HG03135 (cell line): ENCODE measurements at regions not wholly inside any gene's neighbourhood (a gene's known extent, or its start where the extent isn't known, plus 50 kb on each side); places are given as distances from the start of the nearest gene placed in this dataset.
"Not testable (repeated sequence)": the region's sequence is repeated elsewhere in the genome, so short reads cannot be mapped to it uniquely, and the experiment has no call there.

Source experiments
- ATAC-seq: cut with Tn5 transposase; IDR thresholded peaks from one replicate; pipeline ENCODE4 v1.9.1; 2021; ENCODE audit warnings: mild to moderate bottlenecking, moderate library complexity; ENCODE audit not compliant: unreplicated experiment

DNA sequence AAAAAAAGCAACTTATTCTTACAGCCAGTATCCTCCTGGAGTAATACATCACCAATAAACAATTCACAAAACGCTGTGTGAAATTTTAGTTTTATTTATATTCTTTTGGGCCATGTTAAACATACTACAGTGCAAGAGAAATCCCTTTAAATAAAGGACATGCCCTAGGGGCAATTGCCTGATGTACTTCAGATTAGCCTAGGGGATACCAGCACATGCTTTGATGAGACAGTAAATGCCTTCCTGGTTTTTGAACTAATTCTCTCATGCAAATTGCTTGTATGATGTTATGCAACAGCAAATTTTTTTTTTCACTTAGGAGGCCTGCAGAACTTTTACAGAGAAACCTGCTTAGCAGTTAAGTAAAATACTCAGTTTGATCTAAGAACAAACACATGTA lies 711.9 kb upstream of the FRG1 start:
- no peak for ATAC-seq

DNA sequence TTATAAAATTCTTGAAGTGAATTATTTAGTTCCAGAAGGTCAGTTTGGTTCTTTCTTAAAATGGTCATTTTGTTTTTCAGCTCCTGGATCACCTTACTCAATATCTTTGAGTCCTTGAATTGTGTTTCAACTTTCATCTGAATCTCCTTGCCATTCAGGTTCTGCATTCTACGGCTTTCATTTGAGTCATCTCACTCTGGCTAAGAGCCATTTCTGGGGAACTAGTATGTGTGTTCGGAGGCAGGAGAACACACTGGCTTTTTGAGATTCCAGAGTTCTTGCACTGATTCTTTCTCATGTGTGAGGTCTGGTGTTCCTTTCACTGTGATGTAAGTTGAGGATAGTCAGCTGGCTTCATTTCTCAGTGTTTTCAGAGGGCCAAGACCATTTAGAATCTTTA lies 708.4 kb upstream of the FRG1 start:
- ATAC-seq = no peak

DNA sequence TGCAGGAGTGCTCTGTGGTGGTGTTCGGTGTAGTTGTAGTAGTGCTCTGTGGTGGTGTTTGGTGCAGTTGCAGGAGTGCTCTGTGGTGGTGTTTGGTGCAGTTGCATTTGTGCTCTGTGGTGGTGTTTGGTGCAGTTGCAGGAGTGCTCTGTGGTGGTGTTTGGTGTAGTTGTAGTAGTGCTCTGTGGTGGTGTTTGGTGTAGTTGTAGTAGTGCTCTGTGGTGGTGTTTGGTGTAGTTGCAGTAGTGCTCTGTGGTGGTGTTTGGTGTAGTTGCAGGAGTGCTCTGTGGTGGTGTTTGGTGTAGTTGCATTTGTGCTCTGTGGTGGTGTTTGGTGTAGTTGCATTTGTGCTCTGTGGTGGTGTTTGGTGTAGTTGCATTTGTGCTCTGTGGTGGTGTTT lies 706.9 kb upstream of the FRG1 start:
- not testable (repeated sequence) for ATAC-seq

GRCh38 chr4:189234948-189235347 lies 705.7 kb upstream of the FRG1 start:
- not testable (repeated sequence) for ATAC-seq

GRCh38 chr4:189235599-189235998 lies 705.1 kb upstream of the FRG1 start:
- no peak for ATAC-seq

- ATAC-seq = not testable (repeated sequence)
These were observed 704.4 kb upstream of the FRG1 start for GRCh38 chr4:189236321-189236720.

DNA sequence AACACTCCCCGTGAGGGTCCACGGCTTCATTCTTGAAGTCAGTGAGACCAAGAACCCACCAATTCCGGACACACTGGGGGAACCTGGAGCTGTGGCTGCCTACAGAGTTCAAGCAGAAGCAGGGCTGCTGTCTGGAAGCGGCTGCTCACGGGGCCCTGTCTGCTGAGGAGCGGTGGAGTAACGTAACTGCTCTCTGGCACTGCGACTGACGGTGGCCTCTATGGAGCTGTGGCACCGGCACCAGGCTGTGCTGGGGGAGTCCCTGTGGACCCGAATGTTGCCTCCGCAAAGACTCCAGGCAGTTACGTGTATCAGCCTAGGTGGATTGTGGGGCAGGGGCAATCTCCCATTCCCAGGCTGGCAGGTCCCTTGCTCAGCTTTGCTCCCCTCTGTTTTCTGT lies 703.3 kb upstream of the FRG1 start:
- ATAC-seq = no peak

DNA sequence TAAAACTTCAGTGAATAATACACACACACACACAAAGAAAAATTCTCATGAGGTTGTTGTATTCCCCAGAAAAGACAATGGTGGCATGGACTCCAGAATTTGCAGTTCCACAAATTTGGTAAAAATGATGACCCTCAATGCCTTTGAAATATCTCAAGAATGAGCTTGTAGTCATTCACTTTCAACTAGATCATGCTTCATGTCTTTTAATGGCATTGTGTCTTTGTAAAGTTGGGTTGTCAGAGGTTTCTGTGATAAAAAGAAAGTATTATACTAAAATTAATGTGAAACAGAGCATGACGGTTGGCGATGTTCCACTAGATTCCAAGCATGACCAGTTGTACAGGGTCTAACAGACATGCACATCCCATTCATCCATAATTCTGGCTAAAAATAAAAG lies 685.0 kb upstream of the FRG1 start:
- no peak for ATAC-seq

DNA sequence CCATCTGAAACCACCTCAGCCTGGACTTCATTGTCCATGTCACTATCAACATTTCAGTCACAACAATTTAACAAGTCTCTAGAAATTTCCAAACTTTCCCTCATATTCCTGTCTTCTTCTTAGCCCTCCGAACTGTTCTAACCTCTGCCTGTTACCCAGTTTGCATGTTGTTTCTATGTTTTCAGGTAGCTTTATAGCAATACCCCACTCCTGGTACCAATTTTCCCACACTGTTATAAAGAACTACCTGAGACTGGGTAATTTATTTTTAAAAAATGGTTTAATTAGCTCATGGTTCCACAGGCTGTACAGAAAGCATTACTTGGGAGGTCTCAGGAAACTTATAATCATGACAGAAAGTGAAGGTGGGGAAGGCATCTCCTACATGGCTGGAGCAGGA lies 679.2 kb upstream of the FRG1 start:
- no peak for ATAC-seq

- no peak for ATAC-seq
These were observed 675.2 kb upstream of the FRG1 start for GRCh38 chr4:189265515-189265914.

- no peak for ATAC-seq
These were observed 673.2 kb upstream of the FRG1 start for GRCh38 chr4:189267312-189267965.

- ATAC-seq = no peak
These were observed 662.0 kb upstream of the FRG1 start for GRCh38 chr4:189278597-189279165.

- ATAC-seq = no peak
These were observed 661.5 kb upstream of the FRG1 start for GRCh38 chr4:189279188-189279587.

- ATAC-seq = no peak
These were observed 655.3 kb upstream of the FRG1 start for GRCh38 chr4:189285377-189285776.

DNA sequence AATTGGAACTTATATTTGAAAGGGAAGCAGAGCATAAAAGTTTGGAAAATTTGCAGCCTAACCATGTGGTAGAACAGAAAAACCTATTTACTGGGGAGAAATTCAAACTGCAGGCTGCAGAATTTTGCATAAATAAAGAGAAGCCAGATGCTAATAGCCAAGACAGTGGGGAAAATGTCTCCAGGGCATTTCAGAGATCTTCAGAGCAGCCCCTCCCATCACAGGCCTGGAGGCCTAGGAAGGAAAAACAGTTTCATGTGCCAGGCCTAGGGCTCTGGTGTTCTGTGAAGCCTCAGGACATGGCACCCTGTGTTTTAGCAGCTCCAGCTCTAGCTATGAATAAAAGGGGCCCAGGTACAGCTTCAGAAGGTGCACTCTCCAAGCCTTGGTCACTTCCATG lies 648.7 kb upstream of the FRG1 start:
- ATAC-seq = no peak

DNA sequence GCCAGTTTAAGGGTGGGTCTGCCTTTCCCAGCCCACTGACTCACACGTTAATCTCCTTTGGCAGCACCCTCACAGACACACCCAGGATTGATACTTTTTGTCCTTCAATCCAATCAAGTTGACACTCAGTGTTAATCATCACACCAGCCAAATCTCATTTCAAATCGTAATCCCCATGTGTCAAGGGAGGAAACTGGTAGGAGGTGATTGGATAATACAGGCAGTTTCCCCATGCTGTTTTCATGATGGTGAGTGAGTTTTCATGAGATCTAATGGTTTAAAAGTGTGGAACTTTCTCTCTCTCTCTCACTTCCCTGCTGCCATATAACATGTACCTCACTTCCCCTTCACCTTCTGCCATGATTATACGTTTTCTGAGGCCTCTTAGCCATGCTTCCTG lies 647.2 kb upstream of the FRG1 start:
- ATAC-seq = no peak

DNA sequence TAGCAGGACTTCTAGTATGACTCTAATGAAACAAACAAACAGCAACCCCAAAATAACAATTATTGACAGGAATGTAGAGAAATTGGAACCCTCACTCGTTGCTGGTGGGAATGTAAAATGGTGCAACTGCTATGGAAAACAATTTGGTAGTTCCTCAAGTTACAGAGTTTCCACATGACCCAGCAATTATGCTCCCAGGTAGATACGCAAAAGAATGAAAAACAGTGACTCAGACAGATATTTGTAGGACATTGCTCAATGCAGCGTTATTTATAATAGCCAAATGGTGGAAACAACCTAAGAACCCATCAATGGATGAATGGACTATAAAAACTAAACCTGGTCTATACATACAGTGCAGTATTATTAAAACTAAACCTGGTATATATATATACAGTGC lies 646.1 kb upstream of the FRG1 start:
- ATAC-seq = no peak

DNA sequence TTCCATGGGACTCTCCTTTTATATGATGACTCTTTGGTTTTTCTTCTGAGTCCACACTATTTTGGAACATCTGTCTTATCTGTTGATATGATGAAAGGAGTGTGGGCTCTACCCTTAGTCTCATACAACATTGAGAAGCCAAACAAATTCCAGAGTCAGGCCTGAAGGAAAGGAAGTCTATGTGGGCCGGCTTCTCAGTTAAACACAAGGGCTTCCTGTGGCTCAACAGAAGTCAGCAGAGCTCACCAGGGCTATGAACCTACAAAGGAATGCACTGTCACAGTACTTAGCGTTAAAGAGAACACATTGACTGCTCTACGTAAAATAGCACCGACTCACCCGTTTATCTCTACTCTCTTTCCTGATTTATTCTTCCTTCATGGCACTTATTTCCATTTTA lies 641.0 kb upstream of the FRG1 start:
- ATAC-seq = no peak

DNA sequence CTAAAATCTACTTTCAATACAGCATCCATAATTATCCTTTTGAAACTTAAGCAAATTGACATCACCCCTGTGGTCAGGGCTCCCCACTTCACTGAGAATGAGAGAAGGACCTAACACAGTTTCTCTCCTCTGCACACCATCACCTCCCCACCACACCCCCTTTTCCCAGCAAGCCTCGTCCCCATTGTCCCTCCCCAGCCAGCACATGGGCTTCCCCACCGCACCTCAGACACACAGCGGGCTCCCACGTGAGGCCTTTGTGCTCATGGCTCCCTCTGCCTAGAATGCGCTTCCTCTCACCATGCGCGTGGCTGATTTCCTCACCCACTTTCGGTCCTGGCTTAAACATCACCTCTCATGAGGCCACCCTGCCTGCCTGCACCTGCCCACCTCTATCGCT lies 639.0 kb upstream of the FRG1 start:
- ATAC-seq = no peak

- ATAC-seq = no peak
These were observed 638.0 kb upstream of the FRG1 start for GRCh38 chr4:189302719-189303118.

- ATAC-seq = no peak
These were observed 636.5 kb upstream of the FRG1 start for GRCh38 chr4:189304167-189304566.

DNA sequence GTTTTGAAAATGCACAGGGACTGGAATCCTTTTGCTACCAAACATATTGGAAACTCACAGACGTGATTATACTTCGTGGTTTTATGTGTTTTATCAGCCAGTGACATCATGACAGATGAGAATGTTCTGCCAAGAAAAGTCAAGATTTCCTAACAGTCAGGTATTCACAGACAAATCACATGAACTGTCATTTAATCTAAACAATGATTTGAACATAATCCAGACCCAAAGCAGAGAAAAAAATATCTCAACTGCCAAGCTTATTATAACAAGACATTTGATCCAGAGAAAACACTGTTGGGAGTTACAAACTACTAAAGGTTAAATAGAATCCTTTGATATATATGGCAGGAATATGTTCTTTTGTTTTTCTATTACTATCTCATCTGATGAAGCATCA lies 635.9 kb upstream of the FRG1 start:
- ATAC-seq = no peak

DNA sequence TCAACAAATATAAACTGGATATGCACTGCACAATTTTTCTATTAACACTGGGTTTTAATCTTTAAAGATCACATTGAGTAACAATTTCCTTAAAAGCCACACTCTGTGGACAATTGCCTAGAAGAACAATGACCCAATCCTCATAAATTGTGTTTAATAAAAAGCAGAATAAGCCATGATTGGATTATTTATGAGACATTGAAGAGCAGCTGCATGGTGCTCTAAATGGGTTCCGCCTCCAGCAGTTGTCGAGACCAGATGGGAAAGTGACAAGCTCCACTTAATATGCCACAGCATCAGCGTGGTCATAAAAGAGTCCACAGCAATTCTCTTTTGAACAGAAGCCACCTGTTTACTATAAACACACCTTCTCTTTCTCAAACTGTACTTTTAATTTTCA lies 635.2 kb upstream of the FRG1 start:
- ATAC-seq = no peak
